MCF 10A (cell line): ENCODE measurements at regions not wholly inside any gene's neighbourhood (a gene's known extent, or its start where the extent isn't known, plus 50 kb on each side); places are given as distances from the start of the nearest gene placed in this dataset.

Source experiments
- BruUV-seq: library from RNA; stranded (reverse); fragments of 400-500 nt; replicated peaks from 2 replicates; lab custom pipeline; 2021; lab: Mats Ljungman, UMichigan
- CTCF ChIA-PET: fragments of 300-600 bp; sonication (Branson Sonifier 250); formaldehyde crosslinking; extraction: SDS; loops from one replicate; lab custom pipeline; 2021; ENCODE audit warnings: antibody characterized with exemption, inconsistent platforms; lab: Yijun Ruan, JAX
- POLR2A ChIA-PET: fragments of 300-600, 350-650 bp; sonication (Branson Sonifier 250); formaldehyde crosslinking; extraction: SDS; loops from one replicate; lab custom pipeline; 2020; ENCODE audit warnings: antibody characterized with exemption, inconsistent platforms; lab: Yijun Ruan, JAX
- DNase-seq: peaks from one replicate; pipeline ENCODE4 v3.0.0-alpha.2; 2018; ENCODE audit not compliant: unreplicated experiment
- H3K27ac Mint-ChIP-seq: one replicate; pipeline ENCODE4 v1.8.0; 2022; ENCODE audit warnings: mild to moderate bottlenecking, low read depth, mixed read lengths; ENCODE audit not compliant: unreplicated experiment
- H3K27me3 Mint-ChIP-seq: one replicate; pipeline ENCODE4 v1.8.0; 2022; ENCODE audit warnings: mixed read lengths; ENCODE audit not compliant: insufficient read depth, unreplicated experiment
- H3K36me3 Mint-ChIP-seq: one replicate; pipeline ENCODE4 v1.8.0; 2022; ENCODE audit warnings: mild to moderate bottlenecking, moderate library complexity, mixed read lengths; ENCODE audit not compliant: insufficient read depth, unreplicated experiment
- H3K4me1 Mint-ChIP-seq: one replicate; pipeline ENCODE4 v1.8.0; 2022; ENCODE audit warnings: mixed read lengths; ENCODE audit not compliant: insufficient read depth, unreplicated experiment
- H3K4me3 Mint-ChIP-seq: one replicate; pipeline ENCODE4 v1.8.0; 2022; ENCODE audit warnings: mild to moderate bottlenecking, moderate library complexity, mixed read lengths; ENCODE audit not compliant: unreplicated experiment
- H3K9me3 Mint-ChIP-seq: one replicate; pipeline ENCODE4 v1.8.0; 2022; ENCODE audit warnings: mixed read lengths; ENCODE audit not compliant: unreplicated experiment
- intact Hi-C: fragments of 100-400 bp; cut with micrococcal nuclease; formaldehyde crosslinking; loops from 2 replicates; pipeline ENCODE4 v1.14.1; 2022
- TF ChIP-seq, protein P1 (sequence below): fragments of 200-600 bp; IDR thresholded peaks from one replicate; pipeline ENCODE4 v1.8.0; 2022; ENCODE audit warnings: antibody characterized with exemption, mild to moderate bottlenecking; ENCODE audit not compliant: unreplicated experiment

DNA sequence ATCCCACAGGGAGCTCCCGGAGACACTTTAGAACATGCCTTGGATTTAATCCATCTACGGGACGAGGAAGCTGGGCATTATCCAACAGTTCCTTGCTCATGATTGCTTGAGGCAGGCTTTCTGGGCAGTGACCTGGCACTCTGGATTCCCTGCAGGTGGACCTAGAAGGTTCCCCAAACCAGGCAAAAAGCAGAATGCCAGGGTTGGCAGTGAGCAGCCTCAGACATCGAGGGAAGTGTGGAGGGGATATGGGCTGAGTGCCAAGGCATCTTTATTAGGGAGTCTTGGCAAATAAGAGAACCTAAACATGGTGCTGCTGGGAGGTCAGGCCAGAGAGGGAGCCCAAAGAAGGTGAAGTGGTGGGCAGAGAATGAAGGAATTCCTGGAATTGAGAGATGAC lies 158.5 kb downstream of the CD83 start:
- POLR2A ChIA-PET, result no interaction called here
- TF ChIP-seq, protein P1, sequence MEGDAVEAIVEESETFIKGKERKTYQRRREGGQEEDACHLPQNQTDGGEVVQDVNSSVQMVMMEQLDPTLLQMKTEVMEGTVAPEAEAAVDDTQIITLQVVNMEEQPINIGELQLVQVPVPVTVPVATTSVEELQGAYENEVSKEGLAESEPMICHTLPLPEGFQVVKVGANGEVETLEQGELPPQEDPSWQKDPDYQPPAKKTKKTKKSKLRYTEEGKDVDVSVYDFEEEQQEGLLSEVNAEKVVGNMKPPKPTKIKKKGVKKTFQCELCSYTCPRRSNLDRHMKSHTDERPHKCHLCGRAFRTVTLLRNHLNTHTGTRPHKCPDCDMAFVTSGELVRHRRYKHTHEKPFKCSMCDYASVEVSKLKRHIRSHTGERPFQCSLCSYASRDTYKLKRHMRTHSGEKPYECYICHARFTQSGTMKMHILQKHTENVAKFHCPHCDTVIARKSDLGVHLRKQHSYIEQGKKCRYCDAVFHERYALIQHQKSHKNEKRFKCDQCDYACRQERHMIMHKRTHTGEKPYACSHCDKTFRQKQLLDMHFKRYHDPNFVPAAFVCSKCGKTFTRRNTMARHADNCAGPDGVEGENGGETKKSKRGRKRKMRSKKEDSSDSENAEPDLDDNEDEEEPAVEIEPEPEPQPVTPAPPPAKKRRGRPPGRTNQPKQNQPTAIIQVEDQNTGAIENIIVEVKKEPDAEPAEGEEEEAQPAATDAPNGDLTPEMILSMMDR, result no peak
- H3K4me3 Mint-ChIP-seq, result no peak overlapping the region
- H3K36me3 Mint-ChIP-seq, result no peaks in the 10 kb centered on the region
- BruUV-seq, result no TSS peak
- no peak for DNase-seq
- H3K9me3 Mint-ChIP-seq, result no peaks in the 10 kb centered on the region
- H3K27me3 Mint-ChIP-seq, result no peaks in the 10 kb centered on the region
- no peak overlapping the region for H3K27ac Mint-ChIP-seq
- intact Hi-C loops, result no loop called here
- CTCF ChIA-PET, result no interaction called here
- H3K4me1 Mint-ChIP-seq, result peaks cover 34% of the 10 kb centered on the region

- Mint-ChIP-seq H3K27me3 (no peaks in the 10 kb centered on the region), H3K4me1 (peaks cover 28% of the 10 kb centered on the region)
- POLR2A ChIA-PET, result no interaction called here
Observed at GRCh38 chr6:14276667-14277404, 159.3 kb downstream of the CD83 start.

DNA sequence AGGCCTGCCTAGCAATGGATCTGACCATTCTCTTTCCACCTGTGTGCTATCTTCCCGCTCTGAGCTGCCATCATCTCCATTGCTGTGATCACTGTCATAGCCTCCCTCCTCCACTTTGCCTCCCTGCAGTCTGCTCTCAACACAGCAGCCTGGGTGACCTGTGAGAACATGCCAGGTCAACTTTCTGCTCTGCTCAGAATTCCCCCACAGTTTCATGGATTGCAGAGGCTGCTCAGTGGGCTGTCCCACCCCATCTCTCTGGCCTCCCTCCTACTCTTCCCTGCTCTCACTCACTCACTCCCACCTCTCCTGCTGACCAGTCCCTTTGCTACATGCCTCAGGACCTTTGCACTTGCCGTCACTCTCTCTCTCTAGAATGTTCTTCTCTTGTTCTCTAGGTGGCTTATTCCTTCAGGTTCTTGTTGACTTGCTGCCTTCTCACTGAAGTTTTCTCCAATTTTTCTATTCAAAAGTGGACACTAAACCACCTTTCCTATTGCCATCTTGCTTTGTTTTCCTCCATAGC lies 159.9 kb downstream of the CD83 start:
- H3K9me3 Mint-ChIP-seq, result no peaks in the 10 kb centered on the region
- H3K27ac Mint-ChIP-seq, result no peak overlapping the region
- POLR2A ChIA-PET, result interaction anchor here (1.1 kb wide), 1 partner anchor 15 kb away, joined by 3 read pairs; no protein-coding TSS in a partner anchor
- H3K4me1 Mint-ChIP-seq, result peaks cover 23% of the 10 kb centered on the region
- no peak for DNase-seq
- no peaks in the 10 kb centered on the region for H3K27me3 Mint-ChIP-seq
- TF ChIP-seq, protein P1, result no peak
- no TSS peak for BruUV-seq
- intact Hi-C loops, result no loop called here
- CTCF ChIA-PET, result no interaction called here
- H3K36me3 Mint-ChIP-seq, result no peaks in the 10 kb centered on the region
- H3K4me3 Mint-ChIP-seq, result no peak overlapping the region

More at GRCh38 chr6:14276667-14277404, 159.3 kb downstream of the CD83 start:
- no peaks in the 10 kb centered on the region for H3K36me3 Mint-ChIP-seq
- intact Hi-C loops, result no loop called here
- H3K27ac Mint-ChIP-seq, result no peak overlapping the region
- TF ChIP-seq, protein P1, result no peak
- CTCF ChIA-PET, result no interaction called here
- BruUV-seq, result no TSS peak
- H3K4me3 Mint-ChIP-seq, result no peak overlapping the region
- DNase-seq, result no peak
- H3K9me3 Mint-ChIP-seq, result no peaks in the 10 kb centered on the region

DNA sequence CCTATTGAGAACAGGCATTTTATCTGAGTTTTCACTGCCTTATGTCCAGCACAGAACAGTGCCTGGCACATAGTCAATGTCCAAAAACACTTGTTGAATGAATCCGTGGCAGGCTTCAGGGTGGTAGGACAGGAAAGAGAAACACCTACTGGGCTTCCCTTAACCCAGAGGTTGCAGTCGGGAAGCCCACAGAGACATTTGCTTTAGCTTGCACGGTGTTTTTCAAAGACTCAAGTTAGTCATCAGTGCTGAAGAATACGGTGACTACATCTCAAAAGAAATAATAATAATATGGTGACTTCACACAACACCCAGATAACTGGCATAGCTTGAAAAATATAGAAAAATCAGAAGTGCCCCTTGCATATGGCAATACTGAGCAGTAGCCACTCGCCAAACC lies 160.4 kb downstream of the CD83 start:
- CTCF ChIA-PET, result no interaction called here
- H3K27me3 Mint-ChIP-seq, result no peaks in the 10 kb centered on the region
- TF ChIP-seq, protein P1, result no peak
- POLR2A ChIA-PET, result interaction anchor here (0.7 to 1.1 kb wide), 2 partner anchors 14 to 808 kb away, joined by 3 read pairs; no protein-coding TSS in a partner anchor
- H3K4me1 Mint-ChIP-seq, result peaks cover 22% of the 10 kb centered on the region
- no peak overlapping the region for H3K27ac Mint-ChIP-seq
- intact Hi-C loops, result no loop called here
- no peaks in the 10 kb centered on the region for H3K36me3 Mint-ChIP-seq
- H3K9me3 Mint-ChIP-seq, result no peaks in the 10 kb centered on the region
- BruUV-seq, result no TSS peak
- no peak overlapping the region for H3K4me3 Mint-ChIP-seq
- no peak for DNase-seq
